Loucy (cell line): ENCODE measurements at regions not wholly inside any gene's neighbourhood (a gene's known extent, or its start where the extent isn't known, plus 50 kb on each side); places are given as distances from the start of the nearest gene placed in this dataset.
A peak's percentile ranks its signal among the peaks of the same experiment; 100 is the strongest.

Experiments
- H2AFZ ChIP-seq: fragments of 200-600 bp; sonication (generic); 2 replicates; pipeline ENCODE4 v1.6.0; 2016; ENCODE audit warnings: antibody characterized with exemption, mild to moderate bottlenecking, low read length, moderate library complexity
- H3F3A ChIP-seq: fragments of 200-600 bp; 2 replicates; pipeline ENCODE4 v1.6.0; 2016; ENCODE audit warnings: antibody characterized with exemption, low read depth, mild to moderate bottlenecking
- H3K27me3 ChIP-seq: fragments of 200-600 bp; sonication (generic); 2 replicates; pipeline ENCODE4 v1.6.1; 2014; ENCODE audit warnings: low read length, mild to moderate bottlenecking; ENCODE audit not compliant: insufficient read depth, poor library complexity, severe bottlenecking
- H3K36me3 ChIP-seq: fragments of 200-600 bp; sonication (generic); 2 replicates; pipeline ENCODE4 v1.6.1; 2016; ENCODE audit warnings: low read length; ENCODE audit not compliant: insufficient read depth
- H3K4me1 ChIP-seq: fragments of 200-600 bp; sonication (generic); 2 replicates; pipeline ENCODE4 v1.5.1; 2014; ENCODE audit warnings: low read length, mild to moderate bottlenecking; ENCODE audit not compliant: insufficient read depth, poor library complexity, severe bottlenecking
- H3K4me2 ChIP-seq: fragments of 200-600 bp; sonication (generic); 2 replicates; pipeline ENCODE4 v1.6.0; 2014; ENCODE audit warnings: antibody characterized with exemption, low read length, low read depth, mild to moderate bottlenecking; ENCODE audit not compliant: poor library complexity, severe bottlenecking
- H3K4me3 ChIP-seq: fragments of 200-600 bp; sonication (generic); 2 replicates; pipeline ENCODE4 v1.5.1; 2014; ENCODE audit warnings: low read length, mild to moderate bottlenecking, mixed read lengths; ENCODE audit not compliant: poor library complexity, severe bottlenecking
- H3K79me2 ChIP-seq: fragments of 200-600 bp; sonication (generic); 2 replicates; pipeline ENCODE4 v1.6.1; 2014; ENCODE audit warnings: low read length; ENCODE audit not compliant: insufficient read depth
- H3K9ac ChIP-seq: fragments of 200-600 bp; sonication (generic); 2 replicates; pipeline ENCODE4 v1.6.0; 2014; ENCODE audit warnings: mild to moderate bottlenecking, low read depth, low read length, moderate library complexity; ENCODE audit not compliant: poor library complexity, severe bottlenecking
- H3K9me2 ChIP-seq: fragments of 200-600 bp; sonication (generic); replicated peaks from 2 replicates; pipeline ENCODE4 v1.6.1; 2016; ENCODE audit warnings: low read depth, low read length, mixed read lengths
- H3K9me3 ChIP-seq: fragments of 200-600 bp; sonication (generic); 2 replicates; pipeline ENCODE4 v1.6.1; 2014; ENCODE audit warnings: mild to moderate bottlenecking, antibody characterized with exemption, low read length, low read depth; ENCODE audit not compliant: insufficient read depth
- H4K20me1 ChIP-seq: fragments of 200-600 bp; sonication (generic); 2 replicates; pipeline ENCODE4 v1.6.0; 2014; ENCODE audit warnings: antibody characterized with exemption, low read length, mild to moderate bottlenecking; ENCODE audit not compliant: insufficient read depth, poor library complexity, severe bottlenecking
- EZH2phosphoT487 ChIP-seq: fragments of 200-600 bp; IDR thresholded peaks from 2 replicates; pipeline ENCODE4 v1.6.1; 2018; ENCODE audit warnings: antibody characterized with exemption, mild to moderate bottlenecking, moderate library complexity, borderline replicate concordance
- TF ChIP-seq, protein P1 (sequence below): fragments of 200-600 bp; sonication (generic); conservative IDR thresholded peaks from 2 replicates; pipeline ENCODE4 v1.5.1; 2014; ENCODE audit warnings: mild to moderate bottlenecking, antibody characterized with exemption, low read length

DNA sequence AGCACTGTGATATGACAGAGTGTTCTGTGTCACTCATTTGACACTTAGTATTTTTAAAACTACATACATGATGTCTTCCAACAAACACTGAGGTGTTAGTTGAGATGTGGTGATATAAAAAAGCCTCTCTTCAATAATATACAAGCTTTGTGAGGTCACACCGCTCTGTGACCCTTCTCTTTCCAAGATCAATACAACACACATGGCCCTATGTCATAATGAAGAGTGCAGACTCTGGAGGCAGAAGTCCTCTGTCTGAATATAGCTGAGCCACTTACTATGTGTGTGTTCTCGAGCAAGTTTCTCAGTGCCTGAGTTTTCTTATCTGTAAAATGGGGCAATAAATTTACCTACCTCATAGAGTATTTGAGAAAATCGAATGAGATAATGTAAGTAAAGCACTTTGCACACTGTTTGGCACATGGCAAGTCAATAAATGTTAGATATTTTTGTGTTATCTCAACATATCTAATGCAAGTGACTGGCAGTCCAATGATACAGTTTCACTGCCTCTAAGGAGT lies 499.0 kb upstream of the MARCKS start:
- no peaks in the 10 kb centered on the region for H3K9me3 ChIP-seq
- H4K20me1 ChIP-seq, result no peaks in the 10 kb centered on the region
- no peaks in the 10 kb centered on the region for H3K9me2 ChIP-seq
- no peaks in the 10 kb centered on the region for H3K27me3 ChIP-seq
- H3K79me2 ChIP-seq, result no peaks in the 10 kb centered on the region
- H3K4me2 ChIP-seq, result no peak overlapping the region
- no peak overlapping the region for H3K4me3 ChIP-seq
- no peak overlapping the region for H2AFZ ChIP-seq
- H3K4me1 ChIP-seq, result no peaks in the 10 kb centered on the region
- H3K9ac ChIP-seq, result no peak overlapping the region
- TF ChIP-seq, protein P1, sequence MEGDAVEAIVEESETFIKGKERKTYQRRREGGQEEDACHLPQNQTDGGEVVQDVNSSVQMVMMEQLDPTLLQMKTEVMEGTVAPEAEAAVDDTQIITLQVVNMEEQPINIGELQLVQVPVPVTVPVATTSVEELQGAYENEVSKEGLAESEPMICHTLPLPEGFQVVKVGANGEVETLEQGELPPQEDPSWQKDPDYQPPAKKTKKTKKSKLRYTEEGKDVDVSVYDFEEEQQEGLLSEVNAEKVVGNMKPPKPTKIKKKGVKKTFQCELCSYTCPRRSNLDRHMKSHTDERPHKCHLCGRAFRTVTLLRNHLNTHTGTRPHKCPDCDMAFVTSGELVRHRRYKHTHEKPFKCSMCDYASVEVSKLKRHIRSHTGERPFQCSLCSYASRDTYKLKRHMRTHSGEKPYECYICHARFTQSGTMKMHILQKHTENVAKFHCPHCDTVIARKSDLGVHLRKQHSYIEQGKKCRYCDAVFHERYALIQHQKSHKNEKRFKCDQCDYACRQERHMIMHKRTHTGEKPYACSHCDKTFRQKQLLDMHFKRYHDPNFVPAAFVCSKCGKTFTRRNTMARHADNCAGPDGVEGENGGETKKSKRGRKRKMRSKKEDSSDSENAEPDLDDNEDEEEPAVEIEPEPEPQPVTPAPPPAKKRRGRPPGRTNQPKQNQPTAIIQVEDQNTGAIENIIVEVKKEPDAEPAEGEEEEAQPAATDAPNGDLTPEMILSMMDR, result no peak
- TF ChIP-seq EZH2phosphoT487, result no peak
- no peaks in the 10 kb centered on the region for H3K36me3 ChIP-seq
- H3F3A ChIP-seq, result no peaks in the 10 kb centered on the region

DNA sequence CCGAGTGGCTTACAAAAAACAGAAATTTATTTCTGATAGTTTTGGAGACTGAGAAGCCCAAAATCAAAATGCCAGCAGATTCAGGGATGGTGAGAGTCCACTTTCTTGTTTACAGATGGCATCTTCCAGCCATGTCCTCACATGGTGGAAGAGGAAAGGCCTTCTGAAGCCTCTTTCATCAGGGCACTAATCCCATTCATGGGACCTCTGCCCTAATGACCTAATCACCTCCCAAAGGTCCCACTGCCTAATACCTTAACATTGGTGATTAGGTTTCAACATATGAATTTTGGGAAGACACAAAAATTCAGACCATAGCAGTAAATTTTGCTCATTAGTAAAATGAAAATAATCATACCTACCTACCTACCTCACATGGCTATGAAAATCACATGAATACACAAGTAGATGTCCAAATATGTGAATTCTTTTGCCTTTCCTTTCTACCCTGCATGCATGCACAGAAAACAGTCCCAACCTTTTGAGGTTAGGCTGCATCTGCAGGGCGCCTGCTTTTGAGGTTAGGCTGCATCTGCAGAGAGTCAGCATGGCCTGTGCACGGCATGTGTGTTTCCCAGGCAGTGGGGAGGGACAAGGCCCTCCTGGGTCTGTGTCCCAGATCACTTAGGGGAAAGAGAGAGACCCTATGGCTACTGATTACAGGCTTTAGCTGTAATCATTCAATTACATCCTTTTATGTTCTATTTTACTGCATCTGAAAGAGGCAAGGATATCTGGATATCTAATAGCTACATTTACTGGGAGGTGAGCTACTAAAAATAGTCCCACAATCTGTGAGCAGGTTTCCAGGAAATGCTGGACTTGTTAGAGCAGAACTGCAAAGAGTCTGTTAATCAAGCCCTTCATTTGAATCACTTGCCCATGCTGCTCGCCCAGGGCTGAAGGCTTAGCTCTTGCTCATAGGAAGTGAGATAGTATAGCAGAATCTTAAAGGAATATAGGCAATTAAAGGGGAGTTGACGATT lies 497.7 kb upstream of the MARCKS start:
- H3K36me3 ChIP-seq, result no peaks in the 10 kb centered on the region
- TF ChIP-seq EZH2phosphoT487, result no peak
- no peaks in the 10 kb centered on the region for H3F3A ChIP-seq
- H3K9me2 ChIP-seq, result no peaks in the 10 kb centered on the region
- H3K4me3 ChIP-seq, result no peak overlapping the region
- no peaks in the 10 kb centered on the region for H3K9me3 ChIP-seq
- no peaks in the 10 kb centered on the region for H4K20me1 ChIP-seq
- H3K4me1 ChIP-seq, result no peaks in the 10 kb centered on the region
- no peak overlapping the region for H3K9ac ChIP-seq
- no peak overlapping the region for H3K4me2 ChIP-seq
- H3K27me3 ChIP-seq, result no peaks in the 10 kb centered on the region
- 0 out of 2 replicates have a peak overlapping the region, but pooled peaks have one; percentile 33 for H2AFZ ChIP-seq
- no peaks in the 10 kb centered on the region for H3K79me2 ChIP-seq

DNA sequence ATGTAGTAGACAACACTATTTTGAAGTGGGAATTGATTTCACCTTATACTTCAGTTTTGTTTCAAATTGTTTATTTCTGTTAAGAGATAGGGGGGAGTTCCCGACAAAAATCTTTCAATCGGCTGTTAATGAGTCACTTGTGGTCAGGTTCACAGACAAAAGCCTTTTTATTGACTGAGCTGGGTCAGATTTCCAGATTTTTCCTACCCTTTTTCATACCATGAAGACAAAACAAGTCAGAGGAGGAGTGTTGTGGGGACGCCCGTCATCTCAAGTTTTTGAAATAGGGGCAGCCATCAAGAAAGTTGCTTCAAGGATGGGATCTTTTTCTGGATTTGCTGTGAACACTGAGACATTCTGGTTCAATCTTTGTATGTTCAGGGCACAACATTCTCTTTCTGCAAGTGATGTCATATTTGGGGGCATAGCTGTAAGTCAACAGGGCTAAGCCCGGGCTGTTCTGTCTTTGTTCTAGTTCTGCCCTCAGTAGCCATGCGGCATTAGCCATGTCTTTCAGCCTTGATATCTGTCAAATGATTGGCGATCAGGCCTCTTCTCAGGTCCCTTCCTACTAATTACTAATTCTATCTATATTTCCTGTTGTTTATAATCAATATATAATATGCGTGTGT lies 496.0 kb upstream of the MARCKS start:
- Histone ChIP-seq H3K36me3 (no peaks in the 10 kb centered on the region), H3K4me2 (no peak overlapping the region), H3K4me3 (no peak overlapping the region), H3K9me2 (no peaks in the 10 kb centered on the region), H3F3A (no peaks in the 10 kb centered on the region), H3K9ac (no peak overlapping the region), H4K20me1 (no peaks in the 10 kb centered on the region), H3K4me1 (no peaks in the 10 kb centered on the region), H2AFZ (no peak overlapping the region), H3K79me2 (no peaks in the 10 kb centered on the region), H3K9me3 (no peaks in the 10 kb centered on the region), H3K27me3 (no peaks in the 10 kb centered on the region)
- TF ChIP-seq EZH2phosphoT487, result no peak
- TF ChIP-seq, protein P1, result no peak
